OCI-LY1 (cell line): ENCODE measurements at regions not wholly inside any gene's neighbourhood (a gene's known extent, or its start where the extent isn't known, plus 50 kb on each side); places are given as distances from the start of the nearest gene placed in this dataset.

ENCODE experiments used
- CTCF ChIP-seq: fragments of 200-600 bp; sonication (generic), shearing (Covaris generic); IDR thresholded peaks from 2 replicates; pipeline ENCODE4 v1.5.1; 2017; ENCODE audit warnings: mild to moderate bottlenecking, antibody characterized with exemption, low read length, moderate library complexity, mixed read lengths
- EZH2 ChIP-seq: fragments of 200-600 bp; sonication (generic), shearing (Covaris generic); IDR thresholded peaks from 2 replicates; pipeline ENCODE4 v1.8.0; 2017; ENCODE audit warnings: borderline replicate concordance, mixed run types, mild to moderate bottlenecking, antibody characterized with exemption, low read length, moderate library complexity, mixed read lengths

- TF ChIP-seq EZH2 (no peak), CTCF (no peak)
Measured at GRCh38 chr2:107542314-107542740, 284.4 kb upstream of the RGPD4 start.
